ENCODE measurements at regions not wholly inside any gene's neighbourhood (a gene's known extent, or its start where the extent isn't known, plus 50 kb on each side); places are given as distances from the start of the nearest gene placed in this dataset.
"Not testable (repeated sequence)": the region's sequence is repeated elsewhere in the genome, so short reads cannot be mapped to it uniquely, and the experiment has no call there.

- Mint-ChIP-seq H3K27me3 (ENCODE audit: low read depth, poor library complexity) (peaks cover 12% of the 10 kb centered on the region), H3K4me3 (no peak overlapping the region), H3K27ac (no peak overlapping the region), H3K9me3 (peaks cover 9% of the 10 kb centered on the region), H3K4me1 (peaks cover 32% of the 10 kb centered on the region), H3K36me3 (ENCODE audit: low read depth) (no peaks in the 10 kb centered on the region)
- TF ChIP-seq CTCF (IDR thresholded peaks at IDR 0.05): no peak
- DNase-seq: no peak
Measured at GRCh38 chr9:89684912-89685636, 80.3 kb downstream of the GADD45G start.

- no peak overlapping the region for H3K27ac Mint-ChIP-seq
- peaks cover 4% of the 10 kb centered on the region for H3K9me3 Mint-ChIP-seq
- TF ChIP-seq CTCF (IDR thresholded peaks at IDR 0.05): no peak
- no peaks in the 10 kb centered on the region for H3K36me3 Mint-ChIP-seq (ENCODE audit: low read depth)
- peaks cover 29% of the 10 kb centered on the region for H3K4me1 Mint-ChIP-seq
- H3K27me3 Mint-ChIP-seq (ENCODE audit: low read depth, poor library complexity): peaks cover 8% of the 10 kb centered on the region
- no peak for DNase-seq
- no peak overlapping the region for H3K4me3 Mint-ChIP-seq
Measured at GRCh38 chr9:89685698-89686097, 80.9 kb downstream of the GADD45G start.

GRCh38 chr9:89686126-89686525, 81.3 kb downstream of the GADD45G start:
- H3K27ac Mint-ChIP-seq: no peak overlapping the region
- H3K36me3 Mint-ChIP-seq (ENCODE audit: low read depth): no peaks in the 10 kb centered on the region
- DNase-seq: no peak
- no peak for TF ChIP-seq CTCF (IDR thresholded peaks at IDR 0.05)
- H3K9me3 Mint-ChIP-seq: peaks cover 4% of the 10 kb centered on the region
- H3K4me3 Mint-ChIP-seq: no peak overlapping the region
- H3K27me3 Mint-ChIP-seq (ENCODE audit: low read depth, poor library complexity): peaks cover 8% of the 10 kb centered on the region
- H3K4me1 Mint-ChIP-seq: peaks cover 29% of the 10 kb centered on the region

- Mint-ChIP-seq H3K4me1 (peaks cover 29% of the 10 kb centered on the region), H3K36me3 (ENCODE audit: low read depth) (no peaks in the 10 kb centered on the region), H3K4me3 (no peak overlapping the region), H3K9me3 (peaks cover 4% of the 10 kb centered on the region), H3K27ac (no peak overlapping the region), H3K27me3 (ENCODE audit: low read depth, poor library complexity) (peaks cover 8% of the 10 kb centered on the region)
- no peak for DNase-seq
- no peak for TF ChIP-seq CTCF (IDR thresholded peaks at IDR 0.05)
Measured at GRCh38 chr9:89686621-89687020, 81.8 kb downstream of the GADD45G start.

- Mint-ChIP-seq H3K4me1 (peaks cover 29% of the 10 kb centered on the region), H3K27ac (no peak overlapping the region), H3K27me3 (ENCODE audit: low read depth, poor library complexity) (peaks cover 8% of the 10 kb centered on the region), H3K9me3 (no peaks in the 10 kb centered on the region), H3K4me3 (no peak overlapping the region), H3K36me3 (ENCODE audit: low read depth) (no peaks in the 10 kb centered on the region)
- no peak for TF ChIP-seq CTCF (IDR thresholded peaks at IDR 0.05)
- DNase-seq: no peak
Measured at GRCh38 chr9:89687188-89687587, 82.4 kb downstream of the GADD45G start.

GRCh38 chr9:89687848-89688247, 83.0 kb downstream of the GADD45G start:
- Mint-ChIP-seq H3K4me1 (peaks cover 29% of the 10 kb centered on the region), H3K27me3 (ENCODE audit: low read depth, poor library complexity) (peaks cover 10% of the 10 kb centered on the region), H3K36me3 (ENCODE audit: low read depth) (no peaks in the 10 kb centered on the region), H3K9me3 (no peaks in the 10 kb centered on the region), H3K4me3 (no peak overlapping the region), H3K27ac (no peak overlapping the region)
- TF ChIP-seq CTCF (IDR thresholded peaks at IDR 0.05): no peak
- DNase-seq: no peak

GRCh38 chr9:89689321-89689720, 84.5 kb downstream of the GADD45G start:
- H3K27ac Mint-ChIP-seq; H3K36me3 Mint-ChIP-seq (ENCODE audit: low read depth); DNase-seq; H3K4me3 Mint-ChIP-seq; H3K9me3 Mint-ChIP-seq: not testable (repeated sequence)
- Mint-ChIP-seq H3K4me1 (peaks cover 29% of the 10 kb centered on the region), H3K27me3 (ENCODE audit: low read depth, poor library complexity) (peaks cover 18% of the 10 kb centered on the region)
